Thyroid gland (tissue), 4 donors: ENCODE measurements at regions not wholly inside any gene's neighbourhood (a gene's known extent, or its start where the extent isn't known, plus 50 kb on each side); places are given as distances from the start of the nearest gene placed in this dataset.
"Not testable (repeated sequence)": the region's sequence is repeated elsewhere in the genome, so short reads cannot be mapped to it uniquely, and the experiment has no call there.

Source experiments
- DNase-seq, 2 donors: peaks; one replicate each; pipeline ENCODE4 v3.0.0-alpha.2; 2019
- H3K27ac ChIP-seq, 3 donors: fragments of 200-600 bp; sonication (generic); 1 replicate in 2 of 3; 2 replicates in 1 of 3; pipeline ENCODE4 v1.5.1; 2016 to 2019; ENCODE audit warnings: mild to moderate bottlenecking in 1 of 3, moderate library complexity in 1 of 3
- H3K27me3 ChIP-seq: fragments of 200-600 bp; sonication (generic); one replicate; pipeline ENCODE4 v1.5.1; 2019
- H3K36me3 ChIP-seq, 2 donors: fragments of 200-600 bp; sonication (generic); one replicate each; pipeline ENCODE4 v1.5.1; 2016 to 2019
- H3K4me1 ChIP-seq, 2 donors: fragments of 200-600 bp; sonication (generic); one replicate each; pipeline ENCODE4 v1.5.1; 2017 to 2019
- H3K4me3 ChIP-seq, 3 donors: fragments of 200-600 bp; sonication (generic); replicated peaks in 1 of 3; 1 replicate in 2 of 3; 2 replicates in 1 of 3; pipeline ENCODE4 v1.5.1; 2016; ENCODE audit warnings: mild to moderate bottlenecking in 1 of 3
- H3K9me3 ChIP-seq: fragments of 200-600 bp; sonication (generic); one replicate; pipeline ENCODE4 v1.5.1; 2017
- POLR2A ChIP-seq, 2 donors: fragments of 450-650 bp; IDR thresholded peaks; one replicate each; pipeline ENCODE4 v1.6.1; 2017; ENCODE audit warnings: antibody characterized with exemption in 2 of 2, mild to moderate bottlenecking in 2 of 2, moderate library complexity in 1 of 2
- WGBS, 2 donors: methylation state at CpG; one replicate each; pipeline ENCODE4 v1.1.5; 2017; 5-methylcytosine and 5-hydroxymethylcytosine counted together
- intact Hi-C: fragments of 100-400 bp; cut with DNase I; formaldehyde crosslinking; loops from one replicate; pipeline ENCODE4 v1.15.1; 2023
- TF ChIP-seq, protein P1 (sequence below), 6 experiments: fragments of 200-600 bp in 3 of 6; fragments of 450-650 bp in 3 of 6; sonication (generic) in 3 of 6; IDR thresholded peaks; one replicate each; pipeline ENCODE4 v1.5.1; 2016 to 2019; ENCODE audit warnings: antibody characterized with exemption in 6 of 6, mild to moderate bottlenecking in 2 of 6, inconsistent platforms in 1 of 6, moderate library complexity in 1 of 6

DNA sequence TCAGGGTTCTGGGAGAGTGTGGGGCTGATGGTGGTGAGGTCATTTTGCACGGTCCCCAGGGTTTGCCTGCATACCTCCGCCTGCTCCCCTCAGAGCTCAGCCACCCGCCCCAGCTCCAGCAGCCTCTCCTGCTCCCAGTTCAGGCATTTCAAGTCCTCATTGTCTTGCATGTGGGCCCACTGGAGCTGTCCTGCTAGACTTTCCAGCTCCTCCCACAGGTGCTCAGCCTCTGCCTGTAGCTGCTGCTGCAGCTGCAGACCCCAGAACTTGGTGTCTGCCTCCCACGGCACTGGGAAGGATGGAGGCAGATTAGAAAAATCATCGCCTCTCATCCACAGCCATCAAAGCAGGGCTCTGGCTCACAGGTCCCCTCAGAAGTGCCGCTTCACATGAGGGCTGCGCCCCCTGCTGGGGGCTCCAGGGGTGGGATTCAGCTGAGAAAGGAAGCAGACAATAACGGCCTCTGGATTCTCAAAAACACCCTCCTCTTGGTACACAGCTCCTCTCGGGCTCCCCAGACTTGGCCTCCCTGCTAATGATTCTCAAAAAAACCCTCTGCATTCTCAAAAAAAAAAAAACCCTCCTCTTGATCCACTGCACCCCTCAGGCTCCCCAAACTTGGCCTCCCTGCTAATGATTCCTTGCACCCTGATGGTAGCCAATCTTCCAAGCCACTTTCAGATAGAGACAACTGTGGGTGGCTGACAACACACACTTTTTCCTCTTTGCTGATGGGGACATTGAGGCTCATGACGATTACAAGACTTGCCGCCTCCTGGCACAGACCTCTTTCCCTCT is 89.3 kb upstream of the C2CD4B start:
- DNase-seq, result peak; percentile 61 to 71
- H3K4me1 ChIP-seq, result no peaks in the 10 kb centered on the region
- WGBS, 2 donors, result 32 to 54% methylated on average over 7 to 9 of the region's 11 CpGs
- H3K9me3 ChIP-seq, result no peaks in the 10 kb centered on the region
- no peak overlapping the region for H3K4me3 ChIP-seq
- no peak overlapping the region for H3K27ac ChIP-seq
- no peaks in the 10 kb centered on the region for H3K27me3 ChIP-seq
- TF ChIP-seq, protein P1, sequence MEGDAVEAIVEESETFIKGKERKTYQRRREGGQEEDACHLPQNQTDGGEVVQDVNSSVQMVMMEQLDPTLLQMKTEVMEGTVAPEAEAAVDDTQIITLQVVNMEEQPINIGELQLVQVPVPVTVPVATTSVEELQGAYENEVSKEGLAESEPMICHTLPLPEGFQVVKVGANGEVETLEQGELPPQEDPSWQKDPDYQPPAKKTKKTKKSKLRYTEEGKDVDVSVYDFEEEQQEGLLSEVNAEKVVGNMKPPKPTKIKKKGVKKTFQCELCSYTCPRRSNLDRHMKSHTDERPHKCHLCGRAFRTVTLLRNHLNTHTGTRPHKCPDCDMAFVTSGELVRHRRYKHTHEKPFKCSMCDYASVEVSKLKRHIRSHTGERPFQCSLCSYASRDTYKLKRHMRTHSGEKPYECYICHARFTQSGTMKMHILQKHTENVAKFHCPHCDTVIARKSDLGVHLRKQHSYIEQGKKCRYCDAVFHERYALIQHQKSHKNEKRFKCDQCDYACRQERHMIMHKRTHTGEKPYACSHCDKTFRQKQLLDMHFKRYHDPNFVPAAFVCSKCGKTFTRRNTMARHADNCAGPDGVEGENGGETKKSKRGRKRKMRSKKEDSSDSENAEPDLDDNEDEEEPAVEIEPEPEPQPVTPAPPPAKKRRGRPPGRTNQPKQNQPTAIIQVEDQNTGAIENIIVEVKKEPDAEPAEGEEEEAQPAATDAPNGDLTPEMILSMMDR (IDR thresholded peaks at IDR 0.05), result peak; percentile 17 to 67 (median 44)
- TF ChIP-seq POLR2A (IDR thresholded peaks at IDR 0.05), result no peak
- intact Hi-C loops, result no loop called here
- no peaks in the 10 kb centered on the region for H3K36me3 ChIP-seq

DNA sequence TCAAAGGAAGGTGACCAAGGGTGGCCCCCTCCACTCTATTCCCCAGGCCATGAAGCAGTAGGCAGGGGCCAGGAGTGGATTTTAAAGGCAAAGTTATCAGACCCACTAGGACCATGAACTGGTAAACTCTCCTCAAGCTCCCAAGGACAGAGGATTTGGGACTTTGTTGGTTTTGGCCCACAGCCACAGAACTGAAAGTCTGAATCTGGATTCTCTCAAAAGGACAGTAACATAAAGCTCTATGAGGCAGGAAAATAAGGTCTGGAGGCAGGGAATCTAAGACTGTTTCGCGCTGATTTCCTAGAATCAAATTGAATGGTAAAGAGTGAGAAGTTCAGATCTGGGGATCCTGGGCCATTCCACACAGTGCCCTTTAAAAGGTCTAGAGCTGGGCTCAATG is 91.3 kb upstream of the C2CD4B start:
- H3K27me3 ChIP-seq, H3K9me3 ChIP-seq, H3K4me1 ChIP-seq, intact Hi-C loops, H3K36me3 ChIP-seq, H3K4me3 ChIP-seq, H3K27ac ChIP-seq, DNase-seq: not testable (repeated sequence)
- WGBS, 2 donors, result 76 to 94% methylated on average over 2 of the region's 2 CpGs

DNA sequence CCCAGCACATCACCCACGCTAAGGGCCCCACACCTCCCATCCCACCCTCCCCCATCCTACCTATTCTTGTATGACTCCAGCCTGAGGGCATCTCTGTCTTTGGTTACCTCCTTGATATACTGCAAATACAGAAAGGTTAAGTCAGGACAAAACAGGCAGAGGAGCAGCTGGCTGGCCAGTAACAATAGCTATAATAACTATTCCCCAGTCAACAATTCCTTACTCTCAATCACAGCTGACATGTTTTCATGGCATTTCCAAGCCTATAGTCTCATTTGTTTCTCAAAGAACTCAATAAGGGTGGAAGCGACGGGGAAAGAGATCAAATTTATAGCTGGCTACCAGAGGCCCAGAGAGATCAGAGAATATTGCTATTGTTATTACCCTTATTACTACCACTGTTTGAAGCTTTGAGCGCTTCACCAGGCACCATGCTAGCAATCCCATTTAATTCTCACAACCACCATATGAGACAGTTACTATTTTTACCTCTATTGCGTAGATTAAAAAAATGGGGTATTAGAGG is 93.0 kb upstream of the C2CD4B start:
- DNase-seq, result no peak
- TF ChIP-seq POLR2A (IDR thresholded peaks at IDR 0.05), result no peak
- TF ChIP-seq, protein P1 (IDR thresholded peaks at IDR 0.05), result no peak
- H3K4me1 ChIP-seq, result no peaks in the 10 kb centered on the region
- H3K36me3 ChIP-seq, result no peaks in the 10 kb centered on the region
- no peak overlapping the region for H3K4me3 ChIP-seq
- no peak overlapping the region for H3K27ac ChIP-seq
- intact Hi-C loops, result no loop called here
- WGBS, 2 donors, result 92 to 97% methylated on average over 5 of the region's 5 CpGs
- H3K27me3 ChIP-seq, result no peaks in the 10 kb centered on the region
- no peaks in the 10 kb centered on the region for H3K9me3 ChIP-seq

DNA sequence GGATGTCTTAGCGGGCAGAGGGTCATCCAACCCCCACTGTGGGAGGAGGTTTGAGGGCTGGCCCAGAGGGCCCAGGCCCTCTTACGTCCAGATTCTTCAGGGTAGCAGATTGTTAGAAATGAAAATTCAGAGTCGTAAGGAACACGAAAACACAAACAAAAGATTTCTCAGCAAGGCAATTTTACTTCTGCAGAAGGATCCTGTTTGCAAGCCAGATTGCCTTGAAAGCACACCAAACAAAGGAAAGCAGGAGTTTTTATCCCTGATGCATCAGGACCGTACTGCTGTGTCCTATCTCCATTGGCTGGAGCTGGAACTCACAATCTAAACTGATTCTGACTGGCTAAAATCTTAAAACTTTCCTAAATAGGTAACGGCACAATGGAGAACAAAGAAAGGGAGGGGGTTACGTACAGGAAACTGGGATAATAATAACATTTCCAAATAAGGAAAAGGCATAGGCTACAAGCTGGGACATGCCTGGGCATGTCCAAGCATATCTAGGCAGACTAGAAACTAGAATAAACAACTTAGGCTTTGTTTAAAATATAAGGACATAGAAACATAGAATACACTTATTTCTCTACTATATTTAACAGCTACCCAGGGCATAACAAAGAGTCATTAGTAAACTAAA is 97.3 kb upstream of the C2CD4B start:
- no peaks in the 10 kb centered on the region for H3K4me1 ChIP-seq
- intact Hi-C loops, result no loop called here
- no peaks in the 10 kb centered on the region for H3K9me3 ChIP-seq
- 96% methylated on average over 7 of the region's 7 CpGs for WGBS, 2 donors
- H3K36me3 ChIP-seq, result no peaks in the 10 kb centered on the region
- no peak for DNase-seq
- H3K27me3 ChIP-seq, result no peaks in the 10 kb centered on the region
- no peak overlapping the region for H3K4me3 ChIP-seq
- H3K27ac ChIP-seq, result no peak overlapping the region
- TF ChIP-seq, protein P1 (IDR thresholded peaks at IDR 0.05), result no peak
- TF ChIP-seq POLR2A (IDR thresholded peaks at IDR 0.05), result no peak

DNA sequence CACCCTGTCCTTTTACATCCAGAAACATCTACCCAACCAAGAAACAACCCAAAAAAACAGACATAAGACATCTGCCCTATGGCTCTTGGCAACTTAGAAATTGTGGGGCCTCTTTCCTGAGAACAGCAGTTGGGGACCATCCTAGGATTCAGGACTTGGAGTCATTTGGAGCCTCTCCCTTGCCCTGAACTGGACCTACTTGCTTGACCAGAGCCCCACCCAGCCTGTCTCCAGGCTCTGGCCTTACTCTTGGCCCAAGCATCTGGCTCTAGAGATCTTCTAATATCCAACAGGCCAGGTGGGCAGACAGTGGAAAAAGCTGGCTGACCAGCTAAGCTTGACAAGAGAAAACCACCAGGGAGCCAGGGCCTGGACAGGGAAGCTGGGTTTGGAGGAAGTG is 99.1 kb upstream of the C2CD4B start:
- H3K9me3 ChIP-seq, result no peaks in the 10 kb centered on the region
- H3K4me3 ChIP-seq, result no peak overlapping the region
- H3K4me1 ChIP-seq, result no peaks in the 10 kb centered on the region
- H3K27ac ChIP-seq, result no peak overlapping the region
- intact Hi-C loops, result no loop called here
- TF ChIP-seq, protein P1 (IDR thresholded peaks at IDR 0.05), result no peak
- TF ChIP-seq POLR2A (IDR thresholded peaks at IDR 0.05), result no peak
- DNase-seq, result no peak
- H3K27me3 ChIP-seq, result no peaks in the 10 kb centered on the region
- H3K36me3 ChIP-seq, result no peaks in the 10 kb centered on the region
